Jurkat, Clone E6-1 (cell line): ENCODE measurements at regions not wholly inside any gene's neighbourhood (a gene's known extent, or its start where the extent isn't known, plus 50 kb on each side); places are given as distances from the start of the nearest gene placed in this dataset.
"Not testable (repeated sequence)": the region's sequence is repeated elsewhere in the genome, so short reads cannot be mapped to it uniquely, and the experiment has no call there.

Experiments
- DNase-seq: peaks from one replicate; pipeline ENCODE4 v3.0.0-alpha.2; 2011; ENCODE audit warnings: low read depth, low spot score
- H3K4me3 ChIP-seq: 2 replicates; pipeline ENCODE4 v1.5.1; 2011; ENCODE audit warnings: mild to moderate bottlenecking, low read length, control low read depth, moderate library complexity

DNA sequence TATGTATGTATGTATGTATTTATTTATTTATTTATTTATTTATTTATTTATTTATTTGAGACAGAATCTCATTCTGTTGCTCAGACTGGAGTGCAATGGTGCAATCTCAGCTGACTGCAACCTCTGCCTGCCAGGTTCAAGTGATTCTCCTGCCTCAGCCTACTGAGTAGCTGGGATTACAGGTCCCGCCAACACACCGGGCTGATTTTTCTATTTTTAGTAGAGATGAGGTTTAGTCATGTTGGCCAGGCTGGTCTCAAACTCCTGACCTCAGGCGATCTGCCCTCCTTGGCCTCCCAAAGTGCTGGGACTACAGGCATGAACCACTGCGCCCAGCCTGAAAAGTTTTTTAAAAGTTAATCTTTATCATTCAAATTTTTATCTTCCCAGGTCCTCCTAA is 532.9 kb upstream of the SMIM21 start:
- H3K4me3 ChIP-seq, DNase-seq: not testable (repeated sequence)

DNA sequence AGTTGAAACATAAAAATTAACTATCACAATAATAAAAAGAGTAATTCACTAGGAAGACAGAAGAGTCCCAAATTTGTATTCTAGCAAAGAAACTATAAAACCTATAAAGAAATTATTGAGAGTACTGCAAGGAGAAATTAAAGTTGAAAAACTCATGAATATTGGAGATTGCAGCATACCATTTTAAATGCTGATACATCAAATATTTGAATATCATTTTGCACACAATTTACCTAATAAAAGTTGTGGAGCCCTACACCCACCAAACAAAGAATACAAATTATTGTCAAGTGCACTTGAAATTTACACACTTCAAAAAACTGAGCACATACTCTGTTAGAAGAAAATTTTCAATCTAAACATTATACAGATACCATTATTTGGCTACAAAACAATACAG is 531.6 kb upstream of the SMIM21 start:
- H3K4me3 ChIP-seq = no peak overlapping the region
- no peak for DNase-seq

DNA sequence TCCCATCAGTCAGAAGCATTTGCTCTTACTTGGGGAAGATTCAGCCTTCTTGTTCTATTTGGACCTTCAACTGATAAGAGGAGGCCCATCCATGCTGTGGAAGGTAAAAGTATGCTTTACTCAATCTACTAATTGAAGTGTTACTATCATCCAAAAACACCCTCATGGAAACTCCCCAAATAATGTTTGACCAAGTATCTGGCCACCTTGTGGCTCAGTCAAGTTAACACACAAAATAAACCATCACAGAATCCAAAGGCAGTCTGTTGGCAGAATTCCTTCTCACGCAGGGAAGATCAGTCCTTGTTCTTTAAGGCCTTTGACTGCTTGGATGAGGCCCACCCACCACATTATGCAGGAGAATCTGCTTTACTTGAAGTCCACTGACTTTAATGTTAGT is 531.2 kb upstream of the SMIM21 start:
- DNase-seq = no peak
- no peak overlapping the region for H3K4me3 ChIP-seq

- no peak for DNase-seq
- no peak overlapping the region for H3K4me3 ChIP-seq
These were observed 517.9 kb upstream of the SMIM21 start for GRCh38 chr18:75945265-75945933.

GRCh38 chr18:75937306-75937705 is 509.8 kb upstream of the SMIM21 start:
- no peak for DNase-seq
- no peak overlapping the region for H3K4me3 ChIP-seq

DNA sequence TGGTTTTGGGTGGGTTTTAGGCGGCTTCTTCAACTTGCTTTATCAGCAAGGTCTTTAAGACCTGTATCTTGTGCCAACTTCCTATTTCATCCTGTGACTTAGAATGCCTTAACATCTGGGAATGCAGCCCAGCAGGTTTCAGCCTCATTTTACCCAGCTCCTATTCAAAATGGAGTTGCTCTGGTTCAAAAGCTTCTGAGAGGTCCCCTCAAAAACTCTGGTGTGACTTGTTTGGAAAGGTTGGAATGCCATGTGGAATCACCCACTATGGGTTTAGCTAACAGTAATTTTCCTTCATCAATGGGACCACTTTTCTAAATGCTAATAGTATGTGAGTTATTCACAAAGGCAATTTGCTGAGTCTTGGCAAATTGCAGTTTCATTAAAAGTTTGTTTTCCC is 509.4 kb upstream of the SMIM21 start:
- DNase-seq = no peak
- H3K4me3 ChIP-seq = no peak overlapping the region

DNA sequence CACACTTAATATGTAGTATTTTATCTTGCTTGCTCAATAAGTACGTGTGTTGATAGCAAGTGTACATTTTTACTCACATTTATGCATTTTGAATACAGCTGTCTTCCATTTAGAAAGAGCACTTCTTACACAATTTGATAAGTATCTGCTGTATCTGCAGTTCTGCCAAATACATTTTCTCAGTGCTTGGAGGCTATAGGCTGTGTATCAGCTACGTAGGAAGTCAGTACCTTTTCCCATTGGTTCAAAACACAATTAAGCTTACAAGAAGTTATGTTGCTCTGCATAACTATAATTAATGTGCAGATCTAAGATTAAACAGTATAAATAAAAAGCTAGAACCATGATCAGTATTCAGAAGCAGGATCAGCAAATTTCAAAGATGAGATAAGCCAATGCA is 503.6 kb upstream of the SMIM21 start:
- DNase-seq = no peak
- H3K4me3 ChIP-seq = no peak overlapping the region

GRCh38 chr18:75928706-75929105 is 501.2 kb upstream of the SMIM21 start:
- DNase-seq = no peak
- no peak overlapping the region for H3K4me3 ChIP-seq

- no peak for DNase-seq
- no peak overlapping the region for H3K4me3 ChIP-seq
These were observed 500.3 kb upstream of the SMIM21 start for GRCh38 chr18:75927791-75928190.

- no peak overlapping the region for H3K4me3 ChIP-seq
- DNase-seq = no peak
These were observed 499.3 kb upstream of the SMIM21 start for GRCh38 chr18:75926811-75927210.

DNA sequence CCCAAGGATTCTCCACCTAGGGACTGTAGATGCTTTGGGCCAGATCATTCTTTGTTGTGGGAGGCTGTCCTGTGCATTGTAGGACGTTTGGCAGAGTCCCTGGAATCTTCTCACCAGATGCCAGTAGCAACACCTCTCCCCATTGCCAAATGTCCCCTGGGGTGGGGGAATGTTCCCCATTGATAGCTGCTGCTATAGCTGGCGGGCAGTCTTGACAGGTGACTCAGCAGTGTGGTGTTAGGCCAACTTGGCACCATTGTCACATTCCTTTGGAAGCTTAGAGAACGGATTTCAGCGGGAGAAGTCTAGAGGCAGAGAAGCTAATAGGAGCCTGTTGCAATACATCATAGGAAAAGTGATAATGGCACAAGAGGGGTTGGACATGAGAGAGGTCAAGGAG is 495.7 kb upstream of the SMIM21 start:
- no peak overlapping the region for H3K4me3 ChIP-seq
- DNase-seq = no peak

GRCh38 chr18:75916624-75916982 is 489.1 kb upstream of the SMIM21 start:
- no peak for DNase-seq
- no peak overlapping the region for H3K4me3 ChIP-seq

DNA sequence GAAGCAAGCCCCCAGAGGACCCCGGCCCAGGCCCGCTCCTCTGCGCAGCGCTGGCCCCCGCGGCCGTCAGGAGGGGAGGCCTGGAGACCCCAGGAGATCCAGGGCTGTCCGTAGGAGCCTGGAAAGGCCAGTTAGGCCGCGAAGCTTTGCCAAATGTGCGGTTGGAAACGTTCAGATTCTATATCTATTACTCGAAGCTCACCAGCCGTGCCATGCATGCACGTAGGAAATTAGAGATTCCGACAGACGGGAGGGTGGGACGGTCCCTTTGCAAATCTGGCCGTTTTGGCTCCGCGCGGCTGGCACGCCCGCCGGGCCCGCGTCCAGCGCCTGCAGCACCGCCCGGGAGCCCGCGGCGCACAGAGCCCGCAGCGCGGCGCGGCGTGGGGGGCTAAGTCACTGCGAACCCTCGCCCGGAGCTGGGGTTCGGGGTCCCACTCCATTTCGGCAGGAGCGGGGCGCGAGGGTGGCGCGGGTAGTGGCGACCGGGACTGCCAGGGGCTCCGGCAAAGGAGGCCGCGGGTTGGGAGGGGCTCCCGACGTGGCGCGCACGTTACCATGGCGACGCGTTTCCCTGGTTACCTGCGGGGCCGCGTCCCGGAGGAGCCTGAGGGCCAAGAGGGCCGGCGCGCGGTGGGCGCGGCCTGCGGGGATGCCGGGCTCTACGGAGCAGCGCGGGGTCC is 488.6 kb upstream of the SMIM21 start:
- no peak for DNase-seq
- H3K4me3 ChIP-seq = no peak overlapping the region

DNA sequence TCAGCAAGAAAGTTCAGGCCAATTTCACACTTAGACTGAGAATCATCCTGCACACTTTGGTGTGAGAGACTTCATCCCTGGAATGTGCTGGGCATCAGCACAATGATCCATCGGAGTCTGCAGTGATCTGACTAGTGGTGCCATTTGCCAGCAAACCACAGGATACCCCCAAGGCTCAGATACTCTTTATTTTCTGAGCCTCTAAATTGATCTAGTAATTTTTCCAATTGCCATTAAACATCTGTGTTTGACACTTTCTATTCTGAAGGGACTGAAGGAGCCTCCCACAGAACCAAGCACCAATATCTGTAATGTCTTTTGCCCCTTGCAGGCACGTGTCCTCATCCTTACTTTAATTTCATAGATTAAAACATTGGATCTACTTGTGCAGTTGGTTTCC is 485.3 kb upstream of the SMIM21 start:
- DNase-seq = no peak
- no peak overlapping the region for H3K4me3 ChIP-seq

DNA sequence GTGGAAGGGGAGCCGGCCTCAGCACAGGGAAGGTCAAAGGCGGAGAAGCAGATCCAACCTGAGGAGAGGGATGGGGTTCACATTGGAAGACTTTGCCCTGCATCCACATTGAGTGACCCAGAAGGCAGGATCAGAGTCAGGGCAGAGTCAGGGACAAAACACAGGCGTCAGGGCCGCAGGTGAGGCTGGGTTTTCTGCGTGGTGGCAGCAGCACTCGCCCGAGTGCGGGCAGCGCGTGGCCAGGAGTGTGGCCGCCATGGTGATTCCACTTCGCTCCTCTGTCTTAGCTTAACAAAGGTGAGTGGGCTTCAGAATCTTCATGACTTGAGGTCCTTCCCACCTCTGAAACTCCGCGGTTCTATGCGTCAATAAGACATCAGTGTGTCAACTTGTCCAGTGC is 476.9 kb upstream of the SMIM21 start:
- H3K4me3 ChIP-seq = no peak overlapping the region
- no peak for DNase-seq

DNA sequence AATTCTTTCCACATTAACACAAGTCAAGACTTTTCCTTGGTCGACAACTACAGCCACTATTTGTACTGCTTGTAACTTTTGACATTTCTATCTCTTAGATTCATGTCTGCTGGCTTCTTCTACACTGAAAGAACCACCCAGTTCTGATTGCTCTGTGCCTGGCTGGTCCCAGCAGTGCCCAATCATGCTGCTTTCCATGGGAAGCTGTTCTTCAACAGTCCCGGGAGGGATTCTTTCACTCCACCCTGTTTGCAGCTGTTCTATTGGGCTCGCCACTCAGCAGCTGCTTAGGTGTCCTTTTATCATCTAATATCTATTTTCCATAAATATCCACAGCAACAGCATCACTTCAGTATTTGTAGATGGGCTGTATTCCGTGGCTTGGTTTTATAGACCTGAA is 471.1 kb upstream of the SMIM21 start:
- no peak overlapping the region for H3K4me3 ChIP-seq
- no peak for DNase-seq

DNA sequence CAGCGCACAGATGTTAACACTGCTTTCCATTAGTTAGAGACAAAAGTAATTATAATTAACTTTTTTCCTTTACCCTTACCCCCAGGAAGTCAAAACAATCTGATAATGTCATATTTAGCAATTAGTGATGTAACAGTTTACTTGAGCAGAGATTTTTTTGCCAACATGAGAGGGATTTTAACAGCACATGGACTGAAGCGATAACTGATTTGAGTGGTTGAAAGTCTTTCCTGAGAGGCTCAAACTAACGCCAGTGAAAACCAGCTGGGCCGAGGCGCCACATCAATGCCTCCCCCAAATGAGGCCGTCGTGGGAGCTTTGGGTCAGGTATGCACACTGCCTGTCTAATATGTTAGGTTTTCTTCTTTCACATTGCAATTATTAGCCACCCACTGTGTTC is 469.9 kb upstream of the SMIM21 start:
- H3K4me3 ChIP-seq = no peak overlapping the region
- no peak for DNase-seq

DNA sequence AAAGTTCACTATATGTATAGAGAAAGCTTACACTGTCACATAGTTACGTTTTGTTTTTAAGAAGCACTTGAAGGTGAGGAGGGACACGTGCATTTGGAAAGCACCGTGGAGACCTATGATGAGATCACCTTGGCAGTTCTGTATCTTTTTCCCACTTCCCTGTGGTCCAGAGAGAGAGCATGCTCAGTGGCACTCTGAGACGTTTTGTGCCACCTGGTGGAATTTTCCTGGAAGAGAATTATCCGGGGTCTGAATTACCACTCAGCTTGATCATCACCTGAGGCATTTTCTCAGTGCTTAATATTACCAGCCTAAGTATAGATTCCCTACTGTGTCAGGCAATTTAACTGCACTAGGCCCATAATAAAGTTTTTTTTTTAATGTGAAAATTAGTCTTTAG is 469.4 kb upstream of the SMIM21 start:
- H3K4me3 ChIP-seq = no peak overlapping the region
- DNase-seq = no peak

GRCh38 chr18:75895135-75895534 is 467.6 kb upstream of the SMIM21 start:
- no peak overlapping the region for H3K4me3 ChIP-seq
- DNase-seq = no peak

- no peak for DNase-seq
- no peak overlapping the region for H3K4me3 ChIP-seq
These were observed 457.2 kb upstream of the SMIM21 start for GRCh38 chr18:75884728-75885127.

DNA sequence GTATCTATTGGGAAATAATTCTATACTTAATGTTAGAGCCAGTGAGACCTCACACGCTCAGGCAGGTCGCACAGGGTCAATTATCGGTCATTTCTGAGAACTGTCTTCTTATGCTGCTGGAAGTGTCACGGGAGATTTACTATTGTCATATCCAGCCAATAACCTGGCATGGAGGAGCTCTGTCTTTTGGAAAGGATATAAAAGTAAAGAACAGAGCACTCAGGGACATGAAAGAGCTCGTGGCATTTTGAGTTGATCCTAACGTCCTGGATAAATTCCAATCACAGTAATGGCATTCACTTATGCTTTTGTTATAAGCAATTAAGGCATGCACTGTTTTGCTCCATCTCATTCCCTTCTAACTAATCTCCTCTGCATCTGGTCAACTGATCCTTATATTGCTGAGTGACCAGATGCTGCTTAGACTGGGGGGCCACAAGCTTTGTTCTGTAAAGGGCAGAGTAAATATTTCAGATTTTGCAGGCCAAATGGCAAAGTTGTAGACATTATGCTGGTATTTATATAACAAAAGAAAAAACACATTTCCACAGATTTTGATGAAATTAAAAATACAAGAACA is 453.5 kb upstream of the SMIM21 start:
- DNase-seq = no peak
- H3K4me3 ChIP-seq = no peak overlapping the region
